GM23338 (cell line): ENCODE measurements at regions not wholly inside any gene's neighbourhood (a gene's known extent, or its start where the extent isn't known, plus 50 kb on each side); places are given as distances from the start of the nearest gene placed in this dataset.

ENCODE experiments used
- ATAC-seq: fragments of 200-7000 bp; cut with Tn5 transposase; 3 replicates; pipeline ENCODE4 v1.9.1; 2020
- DNase-seq: peaks from one replicate; pipeline ENCODE4 v3.0.0-alpha.2; 2015; ENCODE audit warnings: low spot score
- H2AFZ ChIP-seq: fragments of 200-600 bp; sonication (generic); 2 replicates; pipeline ENCODE4 v1.8.0; 2016; ENCODE audit warnings: antibody characterized with exemption, mild to moderate bottlenecking, moderate library complexity
- H3F3A ChIP-seq: fragments of 200-600 bp; sonication (generic); replicated peaks from 2 replicates; pipeline ENCODE4 v1.8.0; 2017; ENCODE audit warnings: antibody characterized with exemption, mixed run types, low read depth
- H3K27ac ChIP-seq: fragments of 200-600 bp; sonication (generic); 2 replicates; pipeline ENCODE4 v1.6.1; 2016; ENCODE audit warnings: low read depth
- H3K27me3 ChIP-seq: fragments of 200-600 bp; sonication (generic); 2 replicates; pipeline ENCODE4 v1.8.0; 2016; ENCODE audit warnings: mild to moderate bottlenecking, mixed run types, moderate library complexity; ENCODE audit not compliant: insufficient read depth
- H3K36me3 ChIP-seq: fragments of 200-600 bp; sonication (generic); 2 replicates; pipeline ENCODE4 v1.8.0; 2016; ENCODE audit warnings: mild to moderate bottlenecking; ENCODE audit not compliant: insufficient read depth
- H3K4me1 ChIP-seq: fragments of 200-600 bp; sonication (generic); 2 replicates; pipeline ENCODE4 v1.8.0; 2016; ENCODE audit warnings: mild to moderate bottlenecking, moderate library complexity; ENCODE audit not compliant: insufficient read depth
- H3K4me2 ChIP-seq: fragments of 200-600 bp; sonication (generic); 2 replicates; pipeline ENCODE4 v1.7.1; 2017; ENCODE audit warnings: mixed run types
- H3K4me3 ChIP-seq: fragments of 200-600 bp; sonication (generic); 2 replicates; pipeline ENCODE4 v1.6.1; 2016; ENCODE audit warnings: mixed run types
- H3K79me2 ChIP-seq: fragments of 200-600 bp; sonication (generic); replicated peaks from 2 replicates; pipeline ENCODE4 v1.8.0; 2017; ENCODE audit warnings: mild to moderate bottlenecking; ENCODE audit not compliant: insufficient read depth
- H3K9me2 ChIP-seq: fragments of 200-600 bp; sonication (generic); 2 replicates; pipeline ENCODE4 v1.8.0; 2017; ENCODE audit not compliant: insufficient read depth
- H4K20me1 ChIP-seq: fragments of 200-600 bp; sonication (generic); replicated peaks from 2 replicates; pipeline ENCODE4 v1.8.0; 2017; ENCODE audit warnings: mild to moderate bottlenecking; ENCODE audit not compliant: insufficient read depth
- H3K27ac Mint-ChIP-seq: 2 replicates; pipeline ENCODE4 v1.8.0; 2020; ENCODE audit warnings: inconsistent platforms, mild to moderate bottlenecking, moderate library complexity, mixed read lengths
- H3K27me3 Mint-ChIP-seq: 3 replicates; pipeline ENCODE4 v1.8.0; 2022; ENCODE audit warnings: low read depth, mild to moderate bottlenecking, moderate library complexity, mixed read lengths, inconsistent platforms; ENCODE audit not compliant: insufficient read depth, poor library complexity
- H3K36me3 Mint-ChIP-seq: 3 replicates; pipeline ENCODE4 v1.8.0; 2021; ENCODE audit warnings: low read depth, mild to moderate bottlenecking, inconsistent platforms, moderate library complexity, mixed read lengths
- H3K4me1 Mint-ChIP-seq: 3 replicates; pipeline ENCODE4 v1.8.0; 2020; ENCODE audit warnings: mild to moderate bottlenecking, inconsistent platforms, mixed read lengths
- H3K4me3 Mint-ChIP-seq: 3 replicates; pipeline ENCODE4 v1.8.0; 2021; ENCODE audit warnings: moderate library complexity, mild to moderate bottlenecking, inconsistent platforms, mixed read lengths
- H3K9me3 Mint-ChIP-seq: 3 replicates; pipeline ENCODE4 v1.8.0; 2020; ENCODE audit warnings: moderate library complexity, mild to moderate bottlenecking, inconsistent platforms, mixed read lengths
- CREB1 ChIP-seq: fragments of 250-450 bp; sonication (Bioruptor Pico); IDR thresholded peaks from 2 replicates; pipeline ENCODE4 v1.5.0; 2020; ENCODE audit warnings: low read depth, mild to moderate bottlenecking, moderate library complexity
- CTCF ChIP-seq, 2 experiments: fragments of 200-600 bp in 1 of 2; sonication (generic) in 1 of 2; conservative IDR thresholded peaks; 2 replicates each; pipeline versions ENCODE4 v1.5.1 to v1.6.1; 2016 to 2017; ENCODE audit warnings: antibody characterized with exemption in 2 of 2, low read depth in 2 of 2, mild to moderate bottlenecking in 2 of 2, moderate library complexity in 1 of 2
- ETS1 ChIP-seq: IDR thresholded peaks from 2 replicates; pipeline ENCODE4 v1.6.1; 2016; ENCODE audit warnings: antibody characterized with exemption
- EZH2 ChIP-seq: fragments of 200-600 bp; sonication (generic); IDR thresholded peaks from one replicate; pipeline ENCODE4 v1.8.0; 2017; ENCODE audit warnings: antibody characterized with exemption, mild to moderate bottlenecking, low read depth; ENCODE audit not compliant: unreplicated experiment
- EZH2phosphoT487 ChIP-seq: fragments of 200-600 bp; sonication (generic); IDR thresholded peaks from one replicate; pipeline ENCODE4 v1.8.1; 2018; ENCODE audit warnings: antibody characterized with exemption; ENCODE audit not compliant: unreplicated experiment
- NANOG ChIP-seq: IDR thresholded peaks from 2 replicates; pipeline ENCODE4 v1.6.1; 2016; ENCODE audit warnings: antibody characterized with exemption, borderline replicate concordance
- POLR2AphosphoS5 ChIP-seq: IDR thresholded peaks from 2 replicates; pipeline ENCODE4 v1.6.1; 2016; ENCODE audit warnings: antibody characterized with exemption, low read depth
- REST ChIP-seq: IDR thresholded peaks from one replicate; pipeline ENCODE4 v1.6.1; 2018; ENCODE audit warnings: antibody characterized with exemption; ENCODE audit not compliant: unreplicated experiment
- STAT1 ChIP-seq: IDR thresholded peaks from one replicate; pipeline ENCODE4 v1.6.1; 2016; ENCODE audit warnings: antibody characterized with exemption; ENCODE audit not compliant: unreplicated experiment
- ZNF331 ChIP-seq: fragments of 250-450 bp; sonication (Bioruptor Pico); IDR thresholded peaks from 2 replicates; pipeline ENCODE4 v1.5.0; 2020; ENCODE audit warnings: low read depth, mild to moderate bottlenecking, moderate library complexity
- ZNF462 ChIP-seq: fragments of 250-450 bp; sonication (Bioruptor Pico); IDR thresholded peaks from 2 replicates; pipeline ENCODE4 v1.5.0; 2020; ENCODE audit warnings: mild to moderate bottlenecking, moderate library complexity

- TF ChIP-seq CTCF (conservative IDR thresholded peaks at IDR 0.05; ENCODE audit: low read depth in 2 of 2), result no peak
- TF ChIP-seq NANOG, result no peak
- TF ChIP-seq EZH2, result no peak
- no peak for TF ChIP-seq POLR2AphosphoS5
- TF ChIP-seq CREB1 (CRISPR knock-in tag), result no peak
- TF ChIP-seq EZH2phosphoT487, result no peak
- TF ChIP-seq ZNF331 (CRISPR knock-in tag), result no peak
- no peak for TF ChIP-seq REST
- no peak for TF ChIP-seq ETS1
These were observed 364.3 kb upstream of the SPTLC3 start (continued) for GRCh38 chr20:12644461-12644860.

- peaks cover 9% of the 10 kb centered on the region for H3K4me1 ChIP-seq
- H3K4me3 ChIP-seq, result no peak overlapping the region
- Mint-ChIP-seq H3K27ac (no peak overlapping the region), H3K36me3 (no peaks in the 10 kb centered on the region), H3K4me1 (peaks cover 11% of the 10 kb centered on the region), H3K27me3 (no peaks in the 10 kb centered on the region), H3K4me3 (no peak overlapping the region), H3K9me3 (no peaks in the 10 kb centered on the region)
- ATAC-seq (no peak), DNase-seq (no peak)
- H3K36me3 ChIP-seq, result no peaks in the 10 kb centered on the region
- H3F3A ChIP-seq, result no peaks in the 10 kb centered on the region
- H3K9me2 ChIP-seq, result peaks cover 7% of the 10 kb centered on the region
- no peak for TF ChIP-seq CREB1 (CRISPR knock-in tag)
- TF ChIP-seq ZNF462, result no peak
- no peak for TF ChIP-seq ZNF331 (CRISPR knock-in tag)
- no peak for TF ChIP-seq STAT1
- H4K20me1 ChIP-seq, result no peaks in the 10 kb centered on the region
- no peak overlapping the region for H3K4me2 ChIP-seq
- no peaks in the 10 kb centered on the region for H3K27me3 ChIP-seq
- H3K27ac ChIP-seq, result no peak overlapping the region
- no peaks in the 10 kb centered on the region for H3K79me2 ChIP-seq
- H2AFZ ChIP-seq, result no peak overlapping the region
These were observed 359.5 kb upstream of the SPTLC3 start for GRCh38 chr20:12649234-12649633.
